BLaER1 (cell line): ENCODE measurements at regions not wholly inside any gene's neighbourhood (a gene's known extent, or its start where the extent isn't known, plus 50 kb on each side); places are given as distances from the start of the nearest gene placed in this dataset.

ENCODE experiments used
- H3K27ac ChIP-seq: shearing (Covaris generic); formaldehyde crosslinking; 2 replicates; pipeline ENCODE4 v1.8.1; 2022
- H3K27me3 ChIP-seq: shearing (Covaris generic); formaldehyde crosslinking; 2 replicates; pipeline ENCODE4 v1.8.1; 2022
- H3K36me3 ChIP-seq: shearing (Covaris generic); formaldehyde crosslinking; 2 replicates; pipeline ENCODE4 v1.8.1; 2022
- H3K4me1 ChIP-seq: shearing (Covaris generic); formaldehyde crosslinking; 2 replicates; pipeline ENCODE4 v1.8.1; 2022
- H3K4me2 ChIP-seq: shearing (Covaris generic); formaldehyde crosslinking; 2 replicates; pipeline ENCODE4 v1.8.1; 2022
- H3K4me3 ChIP-seq: shearing (Covaris generic); formaldehyde crosslinking; 2 replicates; pipeline ENCODE4 v1.8.1; 2022
- H3K9ac ChIP-seq: shearing (Covaris generic); formaldehyde crosslinking; 2 replicates; pipeline ENCODE4 v1.8.1; 2022
- H3K9me3 ChIP-seq: shearing (Covaris generic); formaldehyde crosslinking; 2 replicates; pipeline ENCODE4 v1.8.1; 2022
- H4K20me1 ChIP-seq: shearing (Covaris generic); formaldehyde crosslinking; 2 replicates; pipeline ENCODE4 v1.8.1; 2022
- Cebpa-rat ChIP-seq: shearing (Covaris generic); IDR thresholded peaks from 2 replicates; pipeline ENCODE4 v1.8.1; 2022

DNA sequence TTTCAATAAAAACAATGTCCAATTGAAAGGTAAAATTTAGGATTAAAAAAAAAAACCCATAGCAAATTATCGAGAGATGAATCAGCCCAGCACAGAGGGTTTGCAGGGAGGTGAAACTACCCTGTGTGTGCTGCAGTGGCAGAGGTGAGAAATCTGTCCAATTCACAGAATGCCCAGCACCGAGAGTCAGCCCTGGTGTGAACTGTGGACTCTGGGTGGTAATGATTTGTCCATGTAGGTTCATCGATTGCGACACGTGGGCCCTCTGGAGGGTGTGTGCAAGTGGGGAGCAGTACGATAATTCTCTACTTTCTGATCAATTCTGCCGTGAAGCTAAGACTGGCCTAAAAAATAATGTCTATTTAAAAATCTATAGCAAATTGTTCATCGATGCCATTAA lies 94.5 kb upstream of the PFKP start:
- no peaks in the 10 kb centered on the region for H3K9me3 ChIP-seq
- H3K9ac ChIP-seq = no peak overlapping the region
- no peaks in the 10 kb centered on the region for H3K36me3 ChIP-seq
- no peak overlapping the region for H3K4me3 ChIP-seq
- no peaks in the 10 kb centered on the region for H3K27me3 ChIP-seq
- no peaks in the 10 kb centered on the region for H4K20me1 ChIP-seq
- no peak overlapping the region for H3K27ac ChIP-seq
- no peak for TF ChIP-seq Cebpa-rat
- H3K4me2 ChIP-seq = no peak overlapping the region
- no peaks in the 10 kb centered on the region for H3K4me1 ChIP-seq

DNA sequence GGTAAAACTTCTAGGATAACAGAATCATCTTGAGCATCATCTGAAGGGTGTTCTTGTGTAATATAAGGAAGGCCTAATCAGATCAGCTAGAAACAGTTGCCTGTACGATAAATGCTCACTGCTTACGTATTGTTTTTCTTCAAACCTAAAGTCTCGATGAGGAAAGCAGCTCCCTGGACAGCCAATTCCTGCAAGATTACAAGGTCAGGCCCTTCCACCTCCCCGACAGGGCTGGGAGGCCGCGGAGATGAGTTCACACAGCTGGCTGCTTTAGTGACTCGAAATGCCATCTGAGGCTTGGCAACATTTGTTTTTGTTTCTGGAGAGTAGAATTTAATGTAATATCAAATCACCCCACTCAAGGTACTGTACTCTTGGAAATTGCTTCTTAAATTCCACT lies 95.1 kb upstream of the PFKP start:
- no peak overlapping the region for H3K4me2 ChIP-seq
- no peak overlapping the region for H3K27ac ChIP-seq
- no peaks in the 10 kb centered on the region for H3K27me3 ChIP-seq
- no peaks in the 10 kb centered on the region for H4K20me1 ChIP-seq
- H3K4me3 ChIP-seq = no peak overlapping the region
- H3K4me1 ChIP-seq = no peaks in the 10 kb centered on the region
- no peak for TF ChIP-seq Cebpa-rat
- no peaks in the 10 kb centered on the region for H3K9me3 ChIP-seq
- H3K9ac ChIP-seq = no peak overlapping the region
- H3K36me3 ChIP-seq = no peaks in the 10 kb centered on the region

DNA sequence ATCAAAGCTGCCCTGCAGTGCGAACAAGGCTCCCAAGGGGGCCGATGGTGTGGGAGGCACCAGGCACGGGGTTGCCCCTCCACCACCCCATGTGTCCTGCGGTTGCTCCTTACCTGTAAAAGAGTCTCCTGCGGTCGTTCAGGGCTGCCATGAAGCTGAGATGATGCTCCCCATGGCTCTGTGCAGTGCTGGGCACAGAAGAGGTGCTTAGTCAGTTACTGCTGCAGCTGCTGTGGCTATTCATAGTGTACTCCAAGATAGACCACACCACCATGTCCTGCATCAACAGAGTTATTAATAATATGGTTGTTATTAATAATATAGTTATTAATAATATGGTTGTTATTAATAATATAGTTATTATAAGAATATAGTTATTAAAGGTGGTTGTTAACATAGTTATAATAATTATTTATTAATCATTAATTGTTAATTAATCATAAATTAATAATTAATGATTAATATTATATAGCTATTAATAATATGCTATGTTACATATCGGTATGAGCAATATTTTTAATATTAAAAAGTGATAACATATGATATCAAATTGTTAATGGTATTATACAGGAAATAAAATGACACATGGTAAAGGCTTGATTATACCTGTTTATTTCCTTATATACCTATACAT lies 97.0 kb upstream of the PFKP start:
- H3K4me1 ChIP-seq = no peaks in the 10 kb centered on the region
- no peak overlapping the region for H3K4me2 ChIP-seq
- H4K20me1 ChIP-seq = no peaks in the 10 kb centered on the region
- no peak overlapping the region for H3K4me3 ChIP-seq
- no peak overlapping the region for H3K27ac ChIP-seq
- no peaks in the 10 kb centered on the region for H3K9me3 ChIP-seq
- H3K27me3 ChIP-seq = no peaks in the 10 kb centered on the region
- no peaks in the 10 kb centered on the region for H3K36me3 ChIP-seq
- no peak overlapping the region for H3K9ac ChIP-seq
- no peak for TF ChIP-seq Cebpa-rat

DNA sequence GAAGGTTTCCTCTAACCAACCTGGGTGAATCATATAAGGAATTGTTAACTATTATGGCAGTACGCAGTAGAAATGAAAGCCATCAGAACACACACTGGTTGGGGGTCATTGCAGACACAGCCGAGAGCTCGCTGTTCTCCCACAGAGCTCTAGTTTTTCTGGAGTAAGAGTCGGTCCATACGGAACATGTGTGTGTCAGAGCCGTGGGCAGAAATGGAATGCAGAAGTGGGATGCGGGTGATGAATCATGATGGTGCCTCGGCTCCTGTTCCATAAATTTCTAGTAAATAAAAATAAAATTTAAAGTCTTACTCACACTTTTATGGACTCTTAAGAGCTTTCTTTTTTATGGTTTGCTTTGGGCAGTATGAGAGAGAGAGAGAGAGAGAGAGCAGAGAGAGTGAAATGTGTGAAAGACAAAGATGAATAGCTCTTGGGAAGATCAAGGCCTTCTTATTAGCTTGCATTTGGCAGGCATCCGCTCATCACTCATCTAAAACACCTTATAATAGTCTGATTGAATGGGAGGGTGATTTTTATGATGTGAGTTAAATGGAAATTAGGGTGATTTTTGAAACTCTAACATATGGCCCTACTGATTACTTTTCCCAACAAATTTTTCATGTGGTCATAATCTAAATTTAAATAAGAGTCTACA lies 98.8 kb upstream of the PFKP start:
- H3K4me1 ChIP-seq = no peaks in the 10 kb centered on the region

DNA sequence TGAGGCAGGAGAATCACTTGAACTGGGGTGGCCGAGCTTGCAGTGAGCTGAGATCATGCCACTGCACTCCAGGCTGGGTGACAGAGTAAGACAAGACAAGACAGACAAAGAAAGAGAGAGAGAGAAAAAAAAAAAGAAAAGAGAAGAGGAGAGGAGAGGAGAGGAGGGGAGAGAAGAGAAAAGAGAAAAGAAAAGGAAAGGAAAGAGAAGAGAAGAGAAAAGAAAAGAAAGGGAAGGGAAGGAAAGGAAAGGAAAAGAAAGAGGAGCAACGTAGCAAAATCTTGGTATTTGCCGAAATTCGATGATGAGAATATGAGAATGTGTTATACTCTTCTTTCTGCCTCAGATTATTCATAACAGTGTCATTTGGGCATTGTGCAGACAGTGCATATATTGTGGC lies 101.2 kb upstream of the PFKP start:
- H3K27me3 ChIP-seq = no peaks in the 10 kb centered on the region
- no peak overlapping the region for H3K4me2 ChIP-seq
- H3K9ac ChIP-seq = no peak overlapping the region
- no peak overlapping the region for H3K27ac ChIP-seq
- no peaks in the 10 kb centered on the region for H3K9me3 ChIP-seq
- no peaks in the 10 kb centered on the region for H4K20me1 ChIP-seq
- H3K4me1 ChIP-seq = no peaks in the 10 kb centered on the region
- H3K36me3 ChIP-seq = no peaks in the 10 kb centered on the region
- no peak overlapping the region for H3K4me3 ChIP-seq
- TF ChIP-seq Cebpa-rat = no peak

More for the DNA sequence above, 98.8 kb upstream of the PFKP start:
- Histone ChIP-seq H3K27ac (no peak overlapping the region), H3K9ac (no peak overlapping the region), H3K9me3 (no peaks in the 10 kb centered on the region), H4K20me1 (no peaks in the 10 kb centered on the region), H3K36me3 (no peaks in the 10 kb centered on the region), H3K27me3 (no peaks in the 10 kb centered on the region), H3K4me3 (no peak overlapping the region), H3K4me2 (no peak overlapping the region)
- no peak for TF ChIP-seq Cebpa-rat

DNA sequence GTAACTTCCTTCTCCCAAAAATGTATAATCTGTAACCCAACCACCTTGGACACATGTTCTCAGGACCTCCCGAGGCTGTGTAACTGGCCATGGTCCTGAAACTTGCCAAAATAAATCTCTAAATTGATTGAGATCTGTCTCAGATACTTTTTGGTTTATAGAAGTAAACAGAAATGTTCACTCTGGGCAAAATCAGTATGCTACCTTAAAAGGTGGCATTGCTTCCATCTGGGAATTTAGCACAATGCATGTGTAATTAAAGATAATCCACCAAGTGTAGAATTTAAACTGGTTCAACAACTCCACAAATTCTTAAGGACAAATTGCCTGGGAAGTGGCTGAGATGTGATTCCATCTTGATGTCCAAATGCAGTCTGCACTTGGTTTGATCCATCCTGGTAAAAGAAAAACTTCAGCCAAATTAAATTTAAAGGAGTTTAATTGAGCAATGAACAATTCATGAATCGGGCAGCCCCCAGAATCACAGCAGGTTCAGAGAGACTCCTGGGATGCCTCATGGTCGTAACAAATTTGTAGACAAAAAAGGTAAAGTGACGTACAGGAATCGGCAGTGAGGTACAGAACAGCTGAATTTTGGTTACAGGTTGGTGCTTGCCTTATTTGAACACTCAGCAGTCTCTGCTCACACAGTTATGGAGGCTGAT lies 102.6 kb upstream of the PFKP start:
- Histone ChIP-seq H3K36me3 (no peaks in the 10 kb centered on the region), H3K27me3 (no peaks in the 10 kb centered on the region), H3K27ac (no peak overlapping the region), H3K9me3 (no peaks in the 10 kb centered on the region), H3K4me1 (no peaks in the 10 kb centered on the region), H3K9ac (no peak overlapping the region), H3K4me3 (no peak overlapping the region), H4K20me1 (no peaks in the 10 kb centered on the region), H3K4me2 (no peak overlapping the region)
- TF ChIP-seq Cebpa-rat = no peak

DNA sequence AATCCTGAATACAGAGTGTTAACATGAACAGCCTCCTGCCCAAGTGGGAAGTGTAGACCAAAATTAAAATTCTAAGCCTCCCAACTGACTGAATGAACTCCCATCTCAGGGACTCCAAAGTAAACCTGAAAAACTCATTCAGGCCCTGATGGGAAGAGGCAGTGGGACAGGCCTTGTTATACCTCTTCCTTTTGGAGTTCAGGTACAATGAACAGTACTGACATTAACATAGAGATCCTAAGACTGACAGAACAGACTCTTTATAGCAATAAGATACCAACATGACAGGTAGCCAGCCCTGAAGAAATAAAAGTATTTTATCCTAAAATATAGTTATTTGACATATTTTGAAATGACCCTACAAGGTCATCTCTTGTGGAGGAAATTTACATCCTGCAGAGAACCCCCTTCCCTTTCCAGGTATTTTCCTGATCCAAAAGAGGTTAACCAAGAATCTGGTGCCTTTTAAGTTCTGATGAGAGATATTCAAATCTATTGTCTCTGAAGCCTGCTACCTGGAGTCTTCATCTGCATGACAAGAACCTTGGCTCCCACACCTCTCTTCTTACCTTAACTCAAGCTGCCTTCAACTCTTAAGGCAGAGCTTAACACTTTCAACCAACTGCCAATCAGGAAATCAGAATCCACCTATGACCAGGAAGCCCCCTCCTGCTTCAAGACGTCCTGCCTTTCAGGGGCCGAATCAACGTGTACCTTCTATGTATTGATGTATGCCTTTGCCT lies 103.3 kb upstream of the PFKP start:
- H3K27me3 ChIP-seq = no peaks in the 10 kb centered on the region
- H3K4me3 ChIP-seq = no peak overlapping the region
- no peak overlapping the region for H3K27ac ChIP-seq
- H3K4me2 ChIP-seq = no peak overlapping the region
- no peaks in the 10 kb centered on the region for H4K20me1 ChIP-seq
- H3K4me1 ChIP-seq = no peaks in the 10 kb centered on the region
- H3K36me3 ChIP-seq = no peaks in the 10 kb centered on the region
- H3K9ac ChIP-seq = no peak overlapping the region
- H3K9me3 ChIP-seq = no peaks in the 10 kb centered on the region
- TF ChIP-seq Cebpa-rat = no peak

DNA sequence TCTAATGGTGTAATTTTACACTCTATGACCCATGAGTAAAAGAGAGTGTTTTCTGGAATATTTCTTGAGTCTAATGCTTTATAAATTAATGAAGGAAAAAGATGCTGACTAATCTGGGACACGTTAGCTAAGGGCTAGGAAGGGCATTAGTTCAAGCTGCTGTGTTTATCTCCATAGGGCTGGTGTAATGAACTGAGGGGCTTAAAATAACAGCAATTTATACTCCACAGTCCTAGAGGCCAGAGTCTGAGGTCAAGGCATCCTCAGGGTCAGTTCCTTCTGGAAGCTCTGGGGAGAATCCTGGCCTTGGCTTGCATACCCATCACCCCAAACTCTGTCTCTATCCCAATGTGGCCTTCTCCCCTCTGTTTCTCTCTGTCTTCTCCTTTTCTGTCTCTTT lies 105.2 kb upstream of the PFKP start:
- Histone ChIP-seq H3K4me3 (no peak overlapping the region), H4K20me1 (no peaks in the 10 kb centered on the region), H3K36me3 (no peaks in the 10 kb centered on the region), H3K27me3 (no peaks in the 10 kb centered on the region), H3K4me2 (no peak overlapping the region), H3K9ac (no peak overlapping the region), H3K27ac (no peak overlapping the region), H3K9me3 (no peaks in the 10 kb centered on the region), H3K4me1 (no peaks in the 10 kb centered on the region)
- TF ChIP-seq Cebpa-rat = no peak

DNA sequence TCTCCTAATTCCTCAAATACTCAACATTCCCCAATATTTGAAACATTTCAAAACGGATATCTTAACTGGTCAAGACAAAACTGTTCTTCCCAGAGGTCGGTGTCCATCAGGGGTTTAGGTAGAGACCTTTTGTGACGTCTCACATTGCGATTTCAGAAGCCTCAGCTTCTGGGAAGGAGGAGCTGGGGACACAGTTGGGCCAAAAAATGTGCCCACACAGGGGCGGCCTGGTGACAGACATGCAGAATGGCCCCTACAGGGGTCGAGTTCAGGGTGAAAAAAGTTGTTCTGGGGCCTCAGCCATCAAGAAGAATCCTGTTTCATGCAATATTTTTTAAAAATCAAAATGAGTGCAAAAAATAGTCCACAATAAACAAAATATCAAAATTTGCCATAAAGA lies 108.7 kb upstream of the PFKP start:
- Histone ChIP-seq H3K4me3 (no peak overlapping the region), H3K36me3 (no peaks in the 10 kb centered on the region), H3K9ac (no peak overlapping the region), H3K4me1 (no peaks in the 10 kb centered on the region), H4K20me1 (no peaks in the 10 kb centered on the region), H3K27ac (no peak overlapping the region), H3K27me3 (no peaks in the 10 kb centered on the region), H3K4me2 (no peak overlapping the region), H3K9me3 (no peaks in the 10 kb centered on the region)
- TF ChIP-seq Cebpa-rat = no peak

DNA sequence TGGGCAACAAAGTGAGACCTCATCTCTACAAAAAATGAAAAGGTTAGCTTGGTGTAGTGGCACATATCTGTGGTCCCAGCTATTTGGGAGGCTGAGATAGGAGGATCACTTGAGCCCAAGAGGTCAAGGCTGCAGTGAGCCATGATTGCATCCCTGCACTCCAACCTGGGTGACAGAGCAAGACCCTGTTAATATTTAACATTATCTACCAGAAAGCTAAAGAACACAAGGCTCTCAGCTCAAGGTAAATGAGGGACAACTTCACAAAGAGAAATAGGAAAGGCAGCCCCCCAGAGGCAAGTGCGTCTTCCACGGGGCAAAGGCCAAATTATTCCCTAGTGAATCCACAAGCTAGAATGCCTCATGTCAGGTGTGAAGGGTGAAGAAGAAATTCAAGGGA lies 109.6 kb upstream of the PFKP start:
- no peaks in the 10 kb centered on the region for H4K20me1 ChIP-seq

More for the DNA sequence above, 109.6 kb upstream of the PFKP start:
- no peaks in the 10 kb centered on the region for H3K27me3 ChIP-seq
- no peak for TF ChIP-seq Cebpa-rat
- no peaks in the 10 kb centered on the region for H3K4me1 ChIP-seq
- no peak overlapping the region for H3K9ac ChIP-seq
- no peaks in the 10 kb centered on the region for H3K9me3 ChIP-seq
- no peaks in the 10 kb centered on the region for H3K36me3 ChIP-seq
- H3K4me2 ChIP-seq = no peak overlapping the region
- no peak overlapping the region for H3K27ac ChIP-seq
- no peak overlapping the region for H3K4me3 ChIP-seq
